ENCODE measurements at regions not wholly inside any gene's neighbourhood (a gene's known extent, or its start where the extent isn't known, plus 50 kb on each side); places are given as distances from the start of the nearest gene placed in this dataset.

DNA sequence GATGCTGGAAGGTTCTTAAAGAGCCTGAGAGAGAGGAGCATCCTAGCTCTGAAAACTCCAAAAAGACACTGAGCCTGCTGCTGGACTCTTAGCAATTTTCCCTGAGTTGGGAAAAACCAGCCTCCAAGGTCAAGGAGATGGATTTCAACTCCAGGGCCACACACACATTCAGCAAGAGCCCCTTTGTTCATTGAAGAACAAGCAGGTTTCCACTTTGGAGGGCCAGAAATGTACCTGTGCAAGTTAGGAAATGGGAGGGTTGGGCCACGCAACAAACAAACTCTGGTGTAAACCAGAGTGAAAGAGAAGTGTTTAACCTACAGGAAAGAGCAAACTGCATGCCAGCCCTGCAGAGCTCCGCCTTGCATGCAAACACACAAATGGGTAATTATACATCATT, 264.8 kb upstream of the RPL38 start:
- H3K36me3 ChIP-seq (ENCODE audit: control insufficient read depth in 1 of 2, insufficient read depth in 2 of 2, low read length in 2 of 2): no peaks in the 10 kb centered on the region
- DNase-seq (ENCODE audit: low read depth, low spot score) (no peak), ATAC-seq (no peak)
- no peak overlapping the region for H3K4me3 ChIP-seq (replicated peaks in 1 of 2; ENCODE audit: low read depth in 1 of 2, low read length in 2 of 2)
- intact Hi-C loops (cut with micrococcal nuclease): no loop called here
- H3K27ac ChIP-seq (ENCODE audit: low read depth, low read length): no peak overlapping the region
- H3K4me1 ChIP-seq (ENCODE audit: control insufficient read depth in 1 of 2, insufficient read depth in 2 of 2, low read length in 2 of 2): no peaks in the 10 kb centered on the region
- H2AFZ ChIP-seq (ENCODE audit: low read depth, low read length, poor library complexity, severe bottlenecking): no peak overlapping the region
- H3K9ac ChIP-seq (ENCODE audit: low read length): no peak overlapping the region
- H3K9me3 ChIP-seq (ENCODE audit: control insufficient read depth in 1 of 2, insufficient read depth in 1 of 2, low read depth in 1 of 2, low read length in 2 of 2): no peaks in the 10 kb centered on the region
- RAD21 ChIA-PET (ENCODE audit: low non-redundant PET in 1 of 2, low total read pairs in 2 of 2, uncharacterized antibody in 2 of 2, unreplicated experiment in 2 of 2): no interaction called here
- no TSS peak for BruUV-seq (replicated peaks)
- TF ChIP-seq EGR1 (IDR thresholded peaks at IDR 0.05; ENCODE audit: low read depth) (no peak), TCF7L2 (IDR thresholded peaks at IDR 0.05; ENCODE audit: borderline replicate concordance, extremely low read depth, insufficient read depth, insufficient read length) (no peak), FOSL1 (IDR thresholded peaks at IDR 0.05; ENCODE audit: low read depth) (no peak), SP1 (IDR thresholded peaks at IDR 0.05; ENCODE audit: low read depth) (no peak), ZFX (IDR thresholded peaks at IDR 0.05) (no peak), YY1 (IDR thresholded peaks at IDR 0.05; ENCODE audit: extremely low read depth, insufficient replicate concordance, low read depth, low read length) (no peak)
- TF ChIP-seq, protein P1, sequence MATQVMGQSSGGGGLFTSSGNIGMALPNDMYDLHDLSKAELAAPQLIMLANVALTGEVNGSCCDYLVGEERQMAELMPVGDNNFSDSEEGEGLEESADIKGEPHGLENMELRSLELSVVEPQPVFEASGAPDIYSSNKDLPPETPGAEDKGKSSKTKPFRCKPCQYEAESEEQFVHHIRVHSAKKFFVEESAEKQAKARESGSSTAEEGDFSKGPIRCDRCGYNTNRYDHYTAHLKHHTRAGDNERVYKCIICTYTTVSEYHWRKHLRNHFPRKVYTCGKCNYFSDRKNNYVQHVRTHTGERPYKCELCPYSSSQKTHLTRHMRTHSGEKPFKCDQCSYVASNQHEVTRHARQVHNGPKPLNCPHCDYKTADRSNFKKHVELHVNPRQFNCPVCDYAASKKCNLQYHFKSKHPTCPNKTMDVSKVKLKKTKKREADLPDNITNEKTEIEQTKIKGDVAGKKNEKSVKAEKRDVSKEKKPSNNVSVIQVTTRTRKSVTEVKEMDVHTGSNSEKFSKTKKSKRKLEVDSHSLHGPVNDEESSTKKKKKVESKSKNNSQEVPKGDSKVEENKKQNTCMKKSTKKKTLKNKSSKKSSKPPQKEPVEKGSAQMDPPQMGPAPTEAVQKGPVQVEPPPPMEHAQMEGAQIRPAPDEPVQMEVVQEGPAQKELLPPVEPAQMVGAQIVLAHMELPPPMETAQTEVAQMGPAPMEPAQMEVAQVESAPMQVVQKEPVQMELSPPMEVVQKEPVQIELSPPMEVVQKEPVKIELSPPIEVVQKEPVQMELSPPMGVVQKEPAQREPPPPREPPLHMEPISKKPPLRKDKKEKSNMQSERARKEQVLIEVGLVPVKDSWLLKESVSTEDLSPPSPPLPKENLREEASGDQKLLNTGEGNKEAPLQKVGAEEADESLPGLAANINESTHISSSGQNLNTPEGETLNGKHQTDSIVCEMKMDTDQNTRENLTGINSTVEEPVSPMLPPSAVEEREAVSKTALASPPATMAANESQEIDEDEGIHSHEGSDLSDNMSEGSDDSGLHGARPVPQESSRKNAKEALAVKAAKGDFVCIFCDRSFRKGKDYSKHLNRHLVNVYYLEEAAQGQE (IDR thresholded peaks at IDR 0.05; ENCODE audit: low read depth): no peak
- TF ChIP-seq, protein P2, sequence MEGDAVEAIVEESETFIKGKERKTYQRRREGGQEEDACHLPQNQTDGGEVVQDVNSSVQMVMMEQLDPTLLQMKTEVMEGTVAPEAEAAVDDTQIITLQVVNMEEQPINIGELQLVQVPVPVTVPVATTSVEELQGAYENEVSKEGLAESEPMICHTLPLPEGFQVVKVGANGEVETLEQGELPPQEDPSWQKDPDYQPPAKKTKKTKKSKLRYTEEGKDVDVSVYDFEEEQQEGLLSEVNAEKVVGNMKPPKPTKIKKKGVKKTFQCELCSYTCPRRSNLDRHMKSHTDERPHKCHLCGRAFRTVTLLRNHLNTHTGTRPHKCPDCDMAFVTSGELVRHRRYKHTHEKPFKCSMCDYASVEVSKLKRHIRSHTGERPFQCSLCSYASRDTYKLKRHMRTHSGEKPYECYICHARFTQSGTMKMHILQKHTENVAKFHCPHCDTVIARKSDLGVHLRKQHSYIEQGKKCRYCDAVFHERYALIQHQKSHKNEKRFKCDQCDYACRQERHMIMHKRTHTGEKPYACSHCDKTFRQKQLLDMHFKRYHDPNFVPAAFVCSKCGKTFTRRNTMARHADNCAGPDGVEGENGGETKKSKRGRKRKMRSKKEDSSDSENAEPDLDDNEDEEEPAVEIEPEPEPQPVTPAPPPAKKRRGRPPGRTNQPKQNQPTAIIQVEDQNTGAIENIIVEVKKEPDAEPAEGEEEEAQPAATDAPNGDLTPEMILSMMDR (IDR thresholded peaks at IDR 0.05 in 2 of 3, conservative IDR thresholded peaks at IDR 0.05 in 1 of 3; ENCODE audit: borderline replicate concordance in 1 of 3, insufficient read depth in 1 of 3, low read depth in 2 of 3, low read length in 2 of 3): no peak
- no peak overlapping the region for H3K4me2 ChIP-seq (ENCODE audit: low read length)
- peaks cover 25% of the 10 kb centered on the region for H3K27me3 ChIP-seq (ENCODE audit: insufficient read depth, low read length)
- CTCF ChIA-PET: no interaction called here
- H3K9me2 ChIP-seq (ENCODE audit: insufficient read depth): no peaks in the 10 kb centered on the region
- H4K20me1 ChIP-seq (ENCODE audit: insufficient read depth): no peaks in the 10 kb centered on the region
- POLR2A ChIA-PET: no interaction called here
- no peaks in the 10 kb centered on the region for H3K79me2 ChIP-seq (ENCODE audit: insufficient read depth, low read length)

All from HCT116 (cell line).